Thyroid gland (tissue), 4 donors: ENCODE measurements at regions not wholly inside any gene's neighbourhood (a gene's known extent, or its start where the extent isn't known, plus 50 kb on each side); places are given as distances from the start of the nearest gene placed in this dataset.

Experiments used
- POLR2A ChIP-seq, 2 donors: fragments of 450-650 bp; IDR thresholded peaks; one replicate each; pipeline ENCODE4 v1.6.1; 2017; ENCODE audit warnings: antibody characterized with exemption in 2 of 2, mild to moderate bottlenecking in 2 of 2, moderate library complexity in 1 of 2
- TF ChIP-seq, protein P1 (sequence below), 6 experiments: fragments of 200-600 bp in 3 of 6; fragments of 450-650 bp in 3 of 6; sonication (generic) in 3 of 6; IDR thresholded peaks; one replicate each; pipeline ENCODE4 v1.5.1; 2016 to 2019; ENCODE audit warnings: antibody characterized with exemption in 6 of 6, mild to moderate bottlenecking in 2 of 6, inconsistent platforms in 1 of 6, moderate library complexity in 1 of 6

DNA sequence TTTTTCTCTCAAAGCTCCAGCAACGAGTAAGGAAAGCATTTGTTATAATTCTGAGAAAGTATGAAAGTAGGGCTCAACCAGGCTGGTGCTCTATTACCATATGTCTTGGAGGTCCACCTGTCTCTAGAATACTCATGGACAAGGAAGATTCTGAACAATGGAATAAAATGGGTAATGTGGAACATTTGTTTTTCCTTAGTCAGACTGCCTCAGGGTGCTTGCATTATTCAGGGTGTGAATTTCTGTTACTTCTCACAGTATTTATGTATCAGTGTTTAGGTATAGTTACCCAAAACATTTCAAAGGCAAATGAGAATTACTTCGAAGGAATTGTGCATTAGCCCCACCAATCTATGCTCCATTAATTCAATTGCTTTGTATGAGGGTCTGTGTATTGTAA lies 586.2 kb upstream of the CITED2 start:
- TF ChIP-seq, protein P1, sequence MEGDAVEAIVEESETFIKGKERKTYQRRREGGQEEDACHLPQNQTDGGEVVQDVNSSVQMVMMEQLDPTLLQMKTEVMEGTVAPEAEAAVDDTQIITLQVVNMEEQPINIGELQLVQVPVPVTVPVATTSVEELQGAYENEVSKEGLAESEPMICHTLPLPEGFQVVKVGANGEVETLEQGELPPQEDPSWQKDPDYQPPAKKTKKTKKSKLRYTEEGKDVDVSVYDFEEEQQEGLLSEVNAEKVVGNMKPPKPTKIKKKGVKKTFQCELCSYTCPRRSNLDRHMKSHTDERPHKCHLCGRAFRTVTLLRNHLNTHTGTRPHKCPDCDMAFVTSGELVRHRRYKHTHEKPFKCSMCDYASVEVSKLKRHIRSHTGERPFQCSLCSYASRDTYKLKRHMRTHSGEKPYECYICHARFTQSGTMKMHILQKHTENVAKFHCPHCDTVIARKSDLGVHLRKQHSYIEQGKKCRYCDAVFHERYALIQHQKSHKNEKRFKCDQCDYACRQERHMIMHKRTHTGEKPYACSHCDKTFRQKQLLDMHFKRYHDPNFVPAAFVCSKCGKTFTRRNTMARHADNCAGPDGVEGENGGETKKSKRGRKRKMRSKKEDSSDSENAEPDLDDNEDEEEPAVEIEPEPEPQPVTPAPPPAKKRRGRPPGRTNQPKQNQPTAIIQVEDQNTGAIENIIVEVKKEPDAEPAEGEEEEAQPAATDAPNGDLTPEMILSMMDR (IDR thresholded peaks at IDR 0.05) = no peak
- TF ChIP-seq POLR2A (IDR thresholded peaks at IDR 0.05) = no peak
